SU-DHL-6 (cell line): ENCODE measurements at regions not wholly inside any gene's neighbourhood (a gene's known extent, or its start where the extent isn't known, plus 50 kb on each side); places are given as distances from the start of the nearest gene placed in this dataset.

Experiments used
- H2AFZ ChIP-seq: fragments of 200-600 bp; sonication (generic); 2 replicates; pipeline ENCODE4 v1.6.1; 2014; ENCODE audit warnings: low read depth, mild to moderate bottlenecking, moderate library complexity, mixed read lengths, antibody characterized with exemption, low read length; ENCODE audit not compliant: severe bottlenecking
- H3F3A ChIP-seq: fragments of 200-600 bp; shearing (Covaris generic); 2 replicates; pipeline ENCODE4 v1.6.0; 2016; ENCODE audit warnings: antibody characterized with exemption, mild to moderate bottlenecking; ENCODE audit not compliant: insufficient read depth
- H3K27ac ChIP-seq: fragments of 200-600 bp; sonication (generic); 2 replicates; pipeline ENCODE4 v1.5.1; 2016; ENCODE audit warnings: low read depth, mild to moderate bottlenecking, low read length, moderate library complexity, mixed read lengths
- H3K27me3 ChIP-seq: fragments of 200-600 bp; sonication (generic), shearing (Covaris generic); 2 replicates; pipeline ENCODE4 v1.6.0; 2014; ENCODE audit warnings: mild to moderate bottlenecking, low read length
- H3K36me3 ChIP-seq: fragments of 200-600 bp; sonication (generic); 2 replicates; pipeline ENCODE4 v1.6.1; 2014; ENCODE audit warnings: mild to moderate bottlenecking, low read length, mixed read lengths
- H3K4me2 ChIP-seq: fragments of 300-600, 200-600 bp; shearing (Covaris generic), sonication (generic); 2 replicates; pipeline ENCODE4 v1.6.0; 2014; ENCODE audit warnings: low read length, low read depth, mild to moderate bottlenecking; ENCODE audit not compliant: poor library complexity, severe bottlenecking
- H3K4me3 ChIP-seq: fragments of 200-600 bp; sonication (generic); 2 replicates; pipeline ENCODE4 v1.5.1; 2014; ENCODE audit warnings: antibody characterized with exemption, low read length, mild to moderate bottlenecking, mixed read lengths; ENCODE audit not compliant: insufficient read depth, poor library complexity, severe bottlenecking
- H3K79me2 ChIP-seq: fragments of 200-600 bp; sonication (generic); 2 replicates; pipeline ENCODE4 v1.6.1; 2014; ENCODE audit warnings: mild to moderate bottlenecking, low read length, moderate library complexity; ENCODE audit not compliant: insufficient read depth
- H3K9ac ChIP-seq: fragments of 200-600 bp; sonication (generic); 2 replicates; pipeline ENCODE4 v1.7.0; 2014; ENCODE audit warnings: mild to moderate bottlenecking, low read length
- H3K9me2 ChIP-seq: fragments of 200-600 bp; sonication (generic); replicated peaks from 2 replicates; pipeline ENCODE4 v1.6.1; 2014; ENCODE audit warnings: low read length; ENCODE audit not compliant: insufficient read depth
- H3K9me3 ChIP-seq: fragments of 200-600 bp; sonication (generic); 2 replicates; pipeline ENCODE4 v1.6.1; 2014; ENCODE audit warnings: low read length, mixed read lengths; ENCODE audit not compliant: insufficient read depth
- H4K20me1 ChIP-seq: fragments of 200-600 bp; sonication (generic); 2 replicates; pipeline ENCODE4 v1.6.1; 2014; ENCODE audit warnings: low read depth, mild to moderate bottlenecking, antibody characterized with exemption, low read length, moderate library complexity, mixed read lengths
- EZH2phosphoT487 ChIP-seq: fragments of 200-600 bp; sonication (generic), shearing (Covaris generic); conservative IDR thresholded peaks from 2 replicates; pipeline ENCODE4 v1.6.1; 2018; ENCODE audit warnings: mild to moderate bottlenecking, antibody characterized with exemption, low read length, moderate library complexity, mixed read lengths
- TF ChIP-seq, protein P1 (sequence below): fragments of 200-600 bp; sonication (generic); IDR thresholded peaks from one replicate; pipeline ENCODE4 v1.5.1; 2017; ENCODE audit warnings: antibody characterized with exemption, mild to moderate bottlenecking, low read length, moderate library complexity; ENCODE audit not compliant: insufficient read depth, poor library complexity, severe bottlenecking

DNA sequence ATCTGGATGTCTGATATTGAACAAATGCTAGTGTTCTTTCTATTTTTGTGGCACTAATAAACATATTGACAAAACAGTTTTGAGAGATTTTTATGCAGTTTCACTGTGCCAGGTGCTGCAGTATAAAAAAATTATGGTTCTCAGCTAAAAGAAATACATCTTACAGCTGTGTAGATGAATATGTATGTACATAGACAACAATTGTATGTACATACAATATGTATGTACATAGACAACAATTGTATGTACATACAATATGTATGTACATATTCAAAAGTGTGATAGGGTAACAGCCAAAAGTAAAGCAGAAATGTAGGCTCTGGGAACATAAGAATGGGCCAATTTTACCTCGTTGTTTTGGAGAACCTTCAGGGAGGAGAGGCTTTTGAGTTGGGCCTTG lies 390.0 kb upstream of the RPS6KA3 start:
- Histone ChIP-seq H3K79me2 (no peaks in the 10 kb centered on the region), H3F3A (no peaks in the 10 kb centered on the region), H3K4me3 (no peak overlapping the region), H3K36me3 (no peaks in the 10 kb centered on the region), H3K27ac (no peak overlapping the region), H4K20me1 (no peaks in the 10 kb centered on the region), H3K4me2 (no peak overlapping the region), H3K9me3 (no peaks in the 10 kb centered on the region), H3K9ac (no peak overlapping the region), H3K9me2 (no peaks in the 10 kb centered on the region), H2AFZ (no peak overlapping the region), H3K27me3 (no peaks in the 10 kb centered on the region)
- TF ChIP-seq, protein P1, sequence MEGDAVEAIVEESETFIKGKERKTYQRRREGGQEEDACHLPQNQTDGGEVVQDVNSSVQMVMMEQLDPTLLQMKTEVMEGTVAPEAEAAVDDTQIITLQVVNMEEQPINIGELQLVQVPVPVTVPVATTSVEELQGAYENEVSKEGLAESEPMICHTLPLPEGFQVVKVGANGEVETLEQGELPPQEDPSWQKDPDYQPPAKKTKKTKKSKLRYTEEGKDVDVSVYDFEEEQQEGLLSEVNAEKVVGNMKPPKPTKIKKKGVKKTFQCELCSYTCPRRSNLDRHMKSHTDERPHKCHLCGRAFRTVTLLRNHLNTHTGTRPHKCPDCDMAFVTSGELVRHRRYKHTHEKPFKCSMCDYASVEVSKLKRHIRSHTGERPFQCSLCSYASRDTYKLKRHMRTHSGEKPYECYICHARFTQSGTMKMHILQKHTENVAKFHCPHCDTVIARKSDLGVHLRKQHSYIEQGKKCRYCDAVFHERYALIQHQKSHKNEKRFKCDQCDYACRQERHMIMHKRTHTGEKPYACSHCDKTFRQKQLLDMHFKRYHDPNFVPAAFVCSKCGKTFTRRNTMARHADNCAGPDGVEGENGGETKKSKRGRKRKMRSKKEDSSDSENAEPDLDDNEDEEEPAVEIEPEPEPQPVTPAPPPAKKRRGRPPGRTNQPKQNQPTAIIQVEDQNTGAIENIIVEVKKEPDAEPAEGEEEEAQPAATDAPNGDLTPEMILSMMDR, result no peak
- TF ChIP-seq EZH2phosphoT487, result no peak

DNA sequence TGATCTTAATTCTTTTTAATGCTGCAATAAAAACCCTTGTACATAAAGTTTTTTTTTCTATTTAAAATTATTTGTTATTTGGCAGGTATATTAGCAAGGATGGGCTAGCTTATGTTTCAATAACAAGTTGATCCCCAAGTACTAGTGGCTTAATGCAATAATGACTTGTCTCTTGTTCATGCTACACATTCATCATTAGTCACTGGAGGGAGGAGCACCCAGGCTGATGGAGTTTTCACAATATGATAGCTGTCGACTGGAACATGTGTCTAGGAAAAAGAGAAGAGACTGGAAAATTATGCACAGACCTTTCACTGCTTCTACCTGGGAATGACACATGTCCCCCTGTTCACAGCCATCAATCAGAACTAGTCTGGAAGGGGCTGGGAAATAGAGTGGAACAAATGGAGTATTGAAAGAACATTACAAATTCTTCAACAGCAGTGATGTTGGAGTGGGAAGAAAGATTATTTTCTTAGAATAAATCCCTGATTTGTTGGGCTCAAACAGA lies 387.9 kb upstream of the RPS6KA3 start:
- TF ChIP-seq, protein P1, result no peak
- TF ChIP-seq EZH2phosphoT487, result no peak
- Histone ChIP-seq H3K27me3 (no peaks in the 10 kb centered on the region), H3K36me3 (no peaks in the 10 kb centered on the region)

DNA sequence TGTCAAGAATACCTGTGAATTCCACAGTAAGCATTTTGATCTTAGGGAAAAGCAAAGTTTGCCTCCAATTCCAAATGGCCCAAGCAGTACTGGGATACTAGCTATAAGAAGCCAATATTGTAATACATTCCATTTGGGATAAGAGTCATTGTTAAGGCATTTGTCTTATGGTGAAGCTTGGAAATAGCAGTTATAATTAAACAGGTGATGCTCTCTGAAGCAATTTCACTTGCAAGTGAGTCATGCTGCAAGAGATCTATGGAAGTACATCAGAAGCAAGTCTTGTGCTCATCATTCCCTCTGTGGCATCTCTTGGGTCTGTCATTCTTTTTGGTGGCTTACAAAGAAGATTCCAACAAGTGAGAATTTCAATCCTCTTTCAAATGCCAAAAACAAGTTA lies 386.4 kb upstream of the RPS6KA3 start:
- Histone ChIP-seq H3K4me2 (no peak overlapping the region), H3K27ac (no peak overlapping the region), H3K27me3 (no peaks in the 10 kb centered on the region), H3K4me3 (no peak overlapping the region), H3K9ac (no peak overlapping the region), H3K9me3 (no peaks in the 10 kb centered on the region), H3K79me2 (no peaks in the 10 kb centered on the region), H3K9me2 (no peaks in the 10 kb centered on the region), H3K36me3 (no peaks in the 10 kb centered on the region), H4K20me1 (no peaks in the 10 kb centered on the region), H2AFZ (no peak overlapping the region), H3F3A (no peaks in the 10 kb centered on the region)
- TF ChIP-seq, protein P1, result no peak
- TF ChIP-seq EZH2phosphoT487, result no peak

More for the DNA sequence above, 387.9 kb upstream of the RPS6KA3 start:
- no peaks in the 10 kb centered on the region for H3K79me2 ChIP-seq
- no peaks in the 10 kb centered on the region for H3K9me3 ChIP-seq
- H4K20me1 ChIP-seq, result no peaks in the 10 kb centered on the region
- H3K9ac ChIP-seq, result no peak overlapping the region
- no peaks in the 10 kb centered on the region for H3F3A ChIP-seq
- H3K4me2 ChIP-seq, result no peak overlapping the region
- H3K27ac ChIP-seq, result no peak overlapping the region
- no peak overlapping the region for H3K4me3 ChIP-seq
- no peaks in the 10 kb centered on the region for H3K9me2 ChIP-seq
- no peak overlapping the region for H2AFZ ChIP-seq
